GM12801 (cell line): ENCODE measurements at regions not wholly inside any gene's neighbourhood (a gene's known extent, or its start where the extent isn't known, plus 50 kb on each side); places are given as distances from the start of the nearest gene placed in this dataset.

Experiments
- TF ChIP-seq, protein P1 (sequence below): IDR thresholded peaks from one replicate; pipeline ENCODE4 v1.5.1; 2011; ENCODE audit warnings: control low read depth; ENCODE audit not compliant: insufficient read length; ENCODE audit errors: extremely low read depth

DNA sequence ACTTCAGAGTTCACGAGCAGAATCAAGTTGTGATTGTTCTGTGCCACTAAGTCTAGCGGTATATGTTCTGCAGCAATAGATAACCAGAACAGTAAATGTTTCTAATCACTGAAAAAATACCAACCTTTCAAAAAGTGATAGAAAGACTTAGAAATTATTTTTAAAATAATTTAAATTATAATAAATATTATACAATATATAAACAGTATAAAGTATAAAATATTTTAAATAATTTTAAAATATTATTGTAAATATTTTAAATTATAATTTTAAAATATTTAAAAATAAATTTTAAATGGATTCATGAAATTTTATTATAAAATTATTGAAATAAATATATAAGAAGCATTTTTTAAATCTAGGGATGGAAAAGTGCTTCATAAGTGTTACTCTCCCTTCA, 126.3 kb upstream of the ID2 start:
- TF ChIP-seq, protein P1, sequence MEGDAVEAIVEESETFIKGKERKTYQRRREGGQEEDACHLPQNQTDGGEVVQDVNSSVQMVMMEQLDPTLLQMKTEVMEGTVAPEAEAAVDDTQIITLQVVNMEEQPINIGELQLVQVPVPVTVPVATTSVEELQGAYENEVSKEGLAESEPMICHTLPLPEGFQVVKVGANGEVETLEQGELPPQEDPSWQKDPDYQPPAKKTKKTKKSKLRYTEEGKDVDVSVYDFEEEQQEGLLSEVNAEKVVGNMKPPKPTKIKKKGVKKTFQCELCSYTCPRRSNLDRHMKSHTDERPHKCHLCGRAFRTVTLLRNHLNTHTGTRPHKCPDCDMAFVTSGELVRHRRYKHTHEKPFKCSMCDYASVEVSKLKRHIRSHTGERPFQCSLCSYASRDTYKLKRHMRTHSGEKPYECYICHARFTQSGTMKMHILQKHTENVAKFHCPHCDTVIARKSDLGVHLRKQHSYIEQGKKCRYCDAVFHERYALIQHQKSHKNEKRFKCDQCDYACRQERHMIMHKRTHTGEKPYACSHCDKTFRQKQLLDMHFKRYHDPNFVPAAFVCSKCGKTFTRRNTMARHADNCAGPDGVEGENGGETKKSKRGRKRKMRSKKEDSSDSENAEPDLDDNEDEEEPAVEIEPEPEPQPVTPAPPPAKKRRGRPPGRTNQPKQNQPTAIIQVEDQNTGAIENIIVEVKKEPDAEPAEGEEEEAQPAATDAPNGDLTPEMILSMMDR, result no peak

DNA sequence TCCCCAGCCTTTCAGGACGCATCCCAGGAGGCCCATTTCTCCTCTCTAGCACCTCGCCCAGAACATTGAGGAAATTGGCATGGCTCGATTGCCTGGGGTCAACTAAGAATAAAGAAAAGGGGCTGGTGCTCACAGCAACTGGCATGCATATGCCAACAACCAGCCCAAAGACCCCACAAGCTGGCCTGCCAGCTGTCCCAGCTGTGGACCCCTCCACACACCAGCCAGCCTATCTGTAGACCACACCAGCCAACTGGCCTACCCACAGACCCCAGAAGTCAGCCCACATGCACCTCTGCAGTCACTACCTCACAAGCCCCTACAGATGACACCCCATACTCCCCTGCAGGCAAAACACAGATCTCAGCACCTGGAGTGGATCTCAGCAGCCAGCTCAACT, 123.8 kb upstream of the ID2 start:
- TF ChIP-seq, protein P1, result no peak

DNA sequence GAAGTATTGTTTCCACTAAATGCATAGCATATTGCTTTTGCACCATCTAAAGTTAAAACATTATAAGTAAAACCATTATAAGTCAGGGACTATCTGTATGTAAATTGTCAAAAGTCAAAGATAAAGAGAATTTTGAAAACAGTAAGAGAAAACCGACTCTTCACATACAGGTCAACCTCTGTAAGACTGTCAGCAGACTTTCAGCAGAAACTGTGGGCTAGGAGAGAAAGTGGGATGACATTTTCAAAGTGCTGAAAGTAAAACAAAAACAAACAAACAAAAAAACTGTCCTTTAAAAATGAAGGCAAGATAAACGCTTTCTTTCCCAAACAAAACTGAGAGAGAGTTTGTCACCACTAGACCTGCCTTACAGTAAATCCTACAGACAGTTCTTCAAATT, 122.9 kb upstream of the ID2 start:
- TF ChIP-seq, protein P1, result no peak

DNA sequence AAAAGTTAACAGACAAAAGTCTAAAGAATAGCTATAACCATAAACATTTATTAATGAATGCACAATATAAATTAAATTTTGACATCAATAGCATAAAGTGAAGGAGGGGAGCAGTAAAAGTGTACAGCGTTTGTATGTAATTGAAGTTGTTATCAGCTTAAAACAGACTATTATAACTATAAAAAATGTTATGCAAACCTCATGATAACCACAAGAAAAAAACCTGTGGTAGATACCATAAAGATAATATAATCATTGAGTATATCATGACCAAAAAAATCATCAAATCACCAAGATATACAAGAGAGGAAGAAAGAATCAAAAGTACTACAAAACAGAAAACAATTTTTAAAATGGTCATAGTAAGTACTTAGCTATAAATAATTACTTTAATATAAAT, 122.1 kb upstream of the ID2 start:
- TF ChIP-seq, protein P1, result no peak

DNA sequence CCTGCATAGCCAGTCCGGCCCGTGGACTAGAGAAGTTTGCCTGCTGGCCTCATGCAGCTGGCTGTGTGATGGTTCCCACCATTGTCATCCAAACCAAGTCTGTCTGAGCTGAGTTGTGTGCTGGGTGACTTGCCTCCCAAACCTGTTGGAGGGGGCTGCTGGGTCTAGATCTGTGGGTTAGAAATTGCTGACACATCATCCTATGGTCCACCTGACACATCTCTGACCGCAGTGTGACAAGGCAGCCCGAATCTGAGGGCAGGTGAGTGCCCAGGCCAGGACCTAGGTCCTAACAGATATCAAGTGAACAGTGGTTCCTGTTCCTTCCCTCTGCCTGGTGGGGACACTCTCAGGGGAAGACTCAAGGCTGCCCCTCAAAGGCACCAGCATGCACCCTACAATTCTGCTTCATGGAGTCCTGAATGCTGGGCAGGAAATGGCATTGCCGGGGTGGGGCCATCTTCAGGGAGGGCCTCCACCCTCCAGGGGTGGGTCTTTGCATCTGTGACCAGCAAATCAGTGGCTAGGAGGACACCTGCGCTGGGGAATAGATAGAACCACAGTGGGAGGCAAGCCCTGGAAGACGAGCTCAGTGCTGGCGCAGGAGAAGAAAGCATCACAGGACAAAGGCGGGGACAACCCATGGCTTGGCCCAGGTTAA, 117.9 kb upstream of the ID2 start:
- TF ChIP-seq, protein P1, result no peak

DNA sequence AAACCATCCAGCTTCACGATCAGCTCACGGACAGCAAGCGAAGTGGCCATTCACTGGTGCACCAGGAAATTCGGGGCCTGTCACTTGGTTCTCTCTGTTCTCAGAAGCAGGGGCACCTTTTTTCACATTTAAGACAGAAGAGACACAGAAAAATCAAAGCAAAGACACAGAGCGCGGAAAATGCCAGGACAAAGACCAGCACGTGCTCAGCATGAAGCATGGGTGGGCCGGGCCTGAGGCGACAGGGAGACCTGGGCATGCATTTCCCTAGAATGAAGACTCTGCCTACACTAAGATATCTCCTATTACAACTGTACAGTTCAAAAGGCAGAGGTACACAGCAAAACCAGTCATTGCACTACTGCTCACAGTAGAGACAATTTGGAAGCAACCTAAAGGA, 117.4 kb upstream of the ID2 start:
- TF ChIP-seq, protein P1, result no peak

DNA sequence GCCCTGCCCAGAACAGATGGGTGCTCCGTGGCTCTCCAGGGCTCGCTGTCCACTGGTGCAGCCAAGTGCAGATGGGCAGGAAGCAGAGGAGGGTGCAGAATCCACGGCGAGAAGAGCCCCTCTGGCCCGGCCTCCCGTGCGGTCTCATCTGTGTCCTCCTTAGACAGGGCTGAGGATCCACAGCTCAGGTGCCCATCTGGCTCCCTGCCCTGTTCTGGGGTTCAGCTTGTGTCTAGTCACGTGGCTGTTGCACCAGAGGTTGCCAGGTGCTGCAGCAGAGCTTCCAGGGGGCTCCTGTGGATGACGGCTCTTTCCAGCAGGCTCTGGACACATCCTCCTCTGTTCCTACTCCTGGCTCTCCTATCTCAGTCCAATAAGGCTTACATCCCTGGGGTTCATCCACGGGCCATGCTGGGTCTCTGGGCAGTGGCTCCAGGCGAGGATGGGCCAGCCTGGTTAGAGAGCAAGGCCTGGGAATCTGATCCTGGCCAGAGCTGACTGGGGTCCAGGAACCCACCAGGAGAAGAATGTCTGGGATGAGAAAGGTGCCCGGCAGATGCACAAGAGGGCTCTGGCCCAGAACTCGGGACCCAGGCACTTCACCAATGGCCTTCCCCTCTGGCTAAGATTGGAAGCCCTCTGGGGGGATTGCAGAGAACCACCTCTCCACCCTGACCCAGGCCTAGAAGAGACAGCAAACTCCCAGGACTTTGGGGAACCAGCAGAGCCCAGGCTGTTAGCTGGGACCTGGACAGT, 116.3 kb upstream of the ID2 start:
- TF ChIP-seq, protein P1, result no peak
